Urothelium cell line (cell line): ENCODE measurements at regions not wholly inside any gene's neighbourhood (a gene's known extent, or its start where the extent isn't known, plus 50 kb on each side); places are given as distances from the start of the nearest gene placed in this dataset.
"Not testable (repeated sequence)": the region's sequence is repeated elsewhere in the genome, so short reads cannot be mapped to it uniquely, and the experiment has no call there.

Experiments
- DNase-seq: peaks from one replicate; pipeline ENCODE4 v3.0.0; 2011; ENCODE audit warnings: low spot score, mixed read lengths
- FAIRE-seq: peaks from 2 replicates; lab custom pipeline; 2011; peaks lifted over from hg19 to GRCh38; lab: Jason Lieb, UNC

DNA sequence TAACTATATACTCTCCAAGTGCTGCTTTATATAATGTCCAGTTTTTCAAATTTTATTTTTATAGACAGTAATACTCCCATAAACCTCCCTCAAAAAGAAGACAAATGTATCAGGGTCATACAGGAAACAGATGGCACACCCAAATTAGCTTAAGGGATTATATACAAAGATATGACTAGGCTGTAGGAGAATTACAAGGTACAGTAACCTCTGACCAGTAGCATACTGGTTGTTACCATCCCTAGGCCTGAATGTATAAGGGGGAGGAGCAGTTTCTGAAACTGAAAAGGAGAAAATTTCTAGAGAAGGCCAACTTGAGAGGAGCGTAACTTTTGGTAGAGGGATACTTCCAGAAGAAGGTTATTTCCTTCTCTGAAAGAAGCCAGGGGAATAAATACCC lies 122.6 kb upstream of the NBPF19 start:
- not testable (repeated sequence) for DNase-seq, FAIRE-seq

DNA sequence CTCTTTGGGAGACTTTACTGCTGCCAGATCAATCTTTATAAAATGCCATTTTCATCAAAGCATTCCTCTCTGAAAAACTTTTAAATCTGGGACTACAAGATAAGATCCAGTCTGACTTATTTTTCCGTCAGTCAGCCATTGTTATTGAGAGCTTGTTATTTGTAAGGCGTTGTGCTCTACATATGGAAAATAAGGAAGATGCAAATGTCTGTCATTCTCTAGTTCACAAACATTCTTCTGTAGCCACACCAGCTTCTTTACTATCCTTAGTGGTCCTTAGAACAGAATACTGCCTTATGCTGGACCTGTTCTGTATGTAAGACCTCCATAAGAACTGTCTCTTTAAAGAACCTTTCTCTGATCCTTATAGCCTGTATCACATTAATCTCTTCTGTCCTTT lies 120.3 kb upstream of the NBPF19 start:
- FAIRE-seq, DNase-seq: not testable (repeated sequence)

DNA sequence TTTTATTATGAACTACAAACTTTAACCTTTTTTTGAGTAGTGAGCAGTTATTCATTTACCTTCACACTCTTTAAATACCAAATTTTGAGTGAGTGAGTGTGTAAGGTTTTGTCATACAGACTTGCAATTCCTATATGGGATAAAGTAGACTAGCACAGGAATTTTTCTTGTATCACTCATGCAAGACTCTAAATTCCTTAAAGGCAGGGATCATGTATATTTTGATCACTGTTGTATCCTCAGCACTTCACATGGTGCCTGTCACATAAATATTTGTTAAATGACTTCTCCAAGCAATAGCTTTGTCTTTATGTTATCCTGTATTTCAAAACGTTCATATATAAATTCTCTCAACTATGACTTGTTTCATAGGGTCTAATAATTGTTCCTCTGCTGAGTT lies 119.1 kb upstream of the NBPF19 start:
- not testable (repeated sequence) for FAIRE-seq, DNase-seq

- FAIRE-seq, DNase-seq: not testable (repeated sequence)
Measured at GRCh38 chr1:149356152-149356551, 118.7 kb upstream of the NBPF19 start.

DNA sequence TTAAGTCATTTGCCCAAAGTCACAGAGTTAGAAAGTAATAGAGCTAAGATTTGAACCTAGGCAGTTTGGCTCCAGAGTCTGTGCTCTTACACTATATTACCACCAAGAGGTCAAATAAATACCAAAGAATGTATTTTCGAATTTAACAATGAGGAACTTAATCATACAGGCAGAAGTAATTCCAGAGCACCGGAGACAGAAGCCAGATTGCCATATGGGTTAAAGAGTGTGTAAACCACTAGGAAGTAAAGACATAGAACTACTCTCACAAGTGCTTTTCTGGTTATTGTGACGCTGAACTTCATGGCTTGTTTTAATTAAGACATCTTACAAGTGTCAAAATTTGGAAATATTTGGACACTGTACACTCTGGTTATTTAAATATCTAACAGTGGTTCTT lies 114.5 kb upstream of the NBPF19 start:
- not testable (repeated sequence) for FAIRE-seq, DNase-seq

DNA sequence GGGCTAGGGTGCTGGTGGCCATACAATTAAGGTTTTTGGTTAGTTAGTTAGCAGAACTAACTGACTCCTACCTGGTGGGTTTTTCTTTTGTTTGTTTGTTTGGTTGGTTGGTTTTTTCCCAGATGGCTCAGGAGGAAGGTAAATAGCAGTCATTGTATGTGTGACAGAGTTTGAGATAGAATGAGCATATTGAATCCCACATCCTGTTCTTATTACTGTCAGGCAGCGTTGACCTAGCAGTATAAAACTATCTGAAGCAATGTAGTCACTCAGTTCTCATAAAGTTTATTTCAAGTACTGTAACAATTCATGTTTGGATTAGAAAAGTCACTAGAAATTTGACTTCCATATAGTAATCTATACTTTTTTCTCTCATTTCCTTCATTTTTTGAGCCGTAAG lies 113.5 kb upstream of the NBPF19 start:
- DNase-seq, FAIRE-seq: not testable (repeated sequence)

- not testable (repeated sequence) for FAIRE-seq, DNase-seq
Measured at GRCh38 chr1:149364188-149364981, 110.5 kb upstream of the NBPF19 start.

DNA sequence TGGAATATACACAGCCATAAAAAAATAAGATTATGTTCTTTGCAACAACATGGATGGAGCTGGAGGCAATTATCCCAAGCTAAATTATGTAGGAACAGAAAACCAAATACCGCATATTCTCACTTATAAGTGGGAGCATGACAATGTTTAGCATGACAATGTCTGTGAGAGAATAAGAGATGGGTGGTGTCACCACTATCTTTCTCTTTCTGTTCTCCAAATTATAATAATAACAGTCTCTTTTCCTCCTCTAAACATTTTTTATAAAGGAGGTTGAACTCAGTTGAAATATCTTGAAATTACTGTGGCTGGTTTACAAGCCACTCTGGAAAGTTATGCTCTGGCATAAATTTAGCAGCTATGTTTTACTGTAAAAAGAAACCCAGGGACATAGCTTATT lies 108.4 kb upstream of the NBPF19 start:
- DNase-seq, FAIRE-seq: not testable (repeated sequence)

DNA sequence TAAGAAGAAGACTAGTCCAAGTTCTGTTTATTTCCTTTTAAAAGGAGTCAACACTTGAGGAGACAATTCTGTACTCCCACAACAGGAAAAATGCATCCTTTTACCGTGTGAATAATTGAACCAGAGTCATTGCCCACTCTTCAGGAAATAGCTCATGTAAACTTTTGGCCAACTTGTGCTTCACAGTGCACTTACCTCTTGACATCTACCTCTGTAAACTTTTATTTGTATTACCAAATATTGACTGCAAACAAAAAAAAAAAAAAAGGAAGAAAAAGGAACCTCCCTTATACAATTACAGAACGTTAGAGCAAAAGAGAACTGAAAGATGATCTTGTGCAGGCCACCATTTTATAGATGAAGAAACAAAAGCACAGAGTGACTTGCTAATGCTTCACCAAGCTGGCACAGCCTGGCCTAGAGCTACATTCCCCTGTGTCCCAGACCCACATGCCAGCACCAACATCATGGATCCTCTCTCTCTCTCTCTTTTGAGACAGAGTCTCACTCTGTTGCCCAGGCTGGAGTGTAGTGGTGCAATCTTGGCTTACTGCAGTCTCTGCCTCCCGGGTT lies 107.3 kb upstream of the NBPF19 start:
- not testable (repeated sequence) for FAIRE-seq

DNA sequence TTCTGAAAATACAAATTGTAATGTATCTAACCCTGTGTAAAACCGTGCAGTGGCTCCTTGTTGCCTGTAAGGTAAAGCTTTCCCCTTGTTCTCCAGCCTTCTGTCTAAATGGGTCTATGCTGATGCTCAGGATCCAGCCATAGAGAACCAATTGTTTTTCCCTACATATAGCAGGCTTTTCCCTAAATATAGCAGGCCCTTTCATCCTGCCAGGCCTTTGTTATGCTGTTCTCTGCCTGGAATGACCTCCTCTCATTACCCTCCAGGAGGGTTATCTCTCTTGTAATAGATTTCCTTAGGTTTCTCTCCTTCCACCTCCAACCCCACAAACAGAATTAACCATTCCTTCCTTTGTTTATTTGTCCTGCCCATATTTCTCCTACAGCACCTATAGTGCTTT lies 106.5 kb upstream of the NBPF19 start:
- not testable (repeated sequence) for FAIRE-seq, DNase-seq

More for the DNA sequence above, 107.3 kb upstream of the NBPF19 start:
- not testable (repeated sequence) for DNase-seq

GRCh38 chr1:149369081-149369480 lies 105.8 kb upstream of the NBPF19 start:
- not testable (repeated sequence) for DNase-seq, FAIRE-seq

GRCh38 chr1:149371955-149372354 lies 102.9 kb upstream of the NBPF19 start:
- not testable (repeated sequence) for FAIRE-seq, DNase-seq

- DNase-seq, FAIRE-seq: not testable (repeated sequence)
Measured at GRCh38 chr1:149378462-149378861, 96.4 kb upstream of the NBPF19 start.

- not testable (repeated sequence) for DNase-seq, FAIRE-seq
Measured at GRCh38 chr1:149390173-149390926, 84.5 kb upstream of the NBPF19 start.

DNA sequence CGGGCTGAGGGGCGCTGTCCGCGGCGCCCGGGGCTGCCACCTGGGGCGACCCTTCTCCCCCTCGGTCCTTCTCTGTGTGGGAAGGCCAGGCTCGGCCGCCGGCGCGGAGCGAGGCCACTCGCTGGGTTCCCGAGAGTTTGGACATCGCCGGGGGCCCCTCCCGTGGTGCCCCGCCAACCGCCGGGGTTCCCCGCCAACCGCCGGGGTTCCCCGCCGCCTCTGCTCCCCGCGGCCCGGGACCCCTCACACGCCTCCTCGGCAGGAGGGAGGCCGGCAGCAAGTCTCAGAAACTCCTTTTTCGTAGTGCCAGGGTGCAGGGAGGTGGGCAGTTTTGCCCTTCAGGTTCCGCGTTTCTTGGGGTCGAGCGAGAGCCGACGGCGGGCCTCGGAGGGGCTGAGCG lies 83.9 kb upstream of the NBPF19 start:
- FAIRE-seq: not testable (repeated sequence)

GRCh38 chr1:149395802-149396201 lies 79.0 kb upstream of the NBPF19 start:
- not testable (repeated sequence) for FAIRE-seq, DNase-seq

More for the DNA sequence above, 83.9 kb upstream of the NBPF19 start:
- DNase-seq: not testable (repeated sequence)

- FAIRE-seq, DNase-seq: not testable (repeated sequence)
Measured at GRCh38 chr1:149398527-149398926, 76.3 kb upstream of the NBPF19 start.

GRCh38 chr1:149408404-149408803 lies 66.4 kb upstream of the NBPF19 start:
- not testable (repeated sequence) for FAIRE-seq, DNase-seq

DNA sequence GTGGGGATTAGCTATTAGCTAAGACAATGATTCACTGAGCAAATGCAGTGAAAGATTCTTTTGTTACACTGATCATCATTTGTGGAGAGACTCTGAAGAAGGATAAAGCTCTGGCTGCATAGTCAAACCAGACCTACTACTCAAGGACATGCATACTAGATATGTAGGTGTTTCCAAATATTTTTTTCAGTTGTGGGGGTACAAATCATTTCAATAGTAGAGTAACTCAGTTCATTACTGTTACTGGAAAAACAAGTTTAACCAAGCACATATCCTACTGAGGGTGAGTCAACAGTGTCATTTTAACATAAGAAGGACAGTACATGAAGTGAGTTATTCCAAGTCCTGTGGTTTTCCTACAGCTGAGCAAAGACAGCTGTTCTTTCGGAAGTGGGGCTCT lies 59.5 kb upstream of the NBPF19 start:
- not testable (repeated sequence) for FAIRE-seq, DNase-seq

DNA sequence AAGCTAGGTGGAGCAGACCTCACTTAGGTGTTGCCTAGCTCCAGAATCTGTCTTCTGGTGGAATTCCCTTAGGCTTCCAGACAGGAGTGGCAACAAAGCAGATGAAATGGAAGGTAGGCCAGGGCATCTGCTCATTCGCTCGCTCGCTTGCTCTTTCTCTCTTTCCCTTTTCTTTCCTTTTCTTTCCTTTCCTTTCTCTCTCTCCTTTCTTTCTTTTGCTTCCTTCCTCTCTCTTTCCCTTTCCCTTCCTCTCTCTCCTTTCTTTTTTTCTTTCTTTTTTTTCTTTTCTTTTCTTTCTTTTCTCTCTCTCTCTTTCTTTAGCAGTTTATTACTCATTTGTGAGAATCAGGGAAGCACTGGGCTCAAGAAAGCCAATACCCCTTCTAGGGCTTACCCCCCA lies 56.1 kb upstream of the NBPF19 start:
- not testable (repeated sequence) for DNase-seq, FAIRE-seq

- DNase-seq, FAIRE-seq: not testable (repeated sequence)
Measured at GRCh38 chr1:149423122-149423521, 51.7 kb upstream of the NBPF19 start.
